SW480 (cell line): ENCODE measurements at regions not wholly inside any gene's neighbourhood (a gene's known extent, or its start where the extent isn't known, plus 50 kb on each side); places are given as distances from the start of the nearest gene placed in this dataset.

ENCODE experiments used
- DNase-seq: peaks from one replicate; pipeline ENCODE4 v3.0.0-alpha.2; 2016; ENCODE audit warnings: low spot score

DNA sequence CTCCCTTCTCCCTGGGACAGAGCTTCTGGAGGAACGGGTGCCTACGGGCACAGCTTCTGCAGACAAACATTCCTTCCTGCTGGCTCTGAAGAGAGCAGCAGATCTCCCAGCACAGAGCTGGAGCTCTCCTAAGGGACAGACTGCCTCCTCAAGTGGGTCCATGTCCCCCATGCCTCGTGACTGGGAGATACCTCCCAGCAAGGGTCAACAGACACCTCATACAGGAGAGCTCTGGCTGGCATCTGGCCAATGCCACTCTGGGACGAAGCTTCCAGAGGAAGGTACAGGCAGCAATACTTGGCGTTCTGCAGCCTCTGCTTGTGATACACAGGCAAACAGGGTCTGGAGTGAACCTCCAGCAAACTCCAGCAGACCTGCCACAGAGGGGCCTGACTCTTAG lies 227.9 kb downstream of the SPATA31D1 start:
- no peak for DNase-seq

DNA sequence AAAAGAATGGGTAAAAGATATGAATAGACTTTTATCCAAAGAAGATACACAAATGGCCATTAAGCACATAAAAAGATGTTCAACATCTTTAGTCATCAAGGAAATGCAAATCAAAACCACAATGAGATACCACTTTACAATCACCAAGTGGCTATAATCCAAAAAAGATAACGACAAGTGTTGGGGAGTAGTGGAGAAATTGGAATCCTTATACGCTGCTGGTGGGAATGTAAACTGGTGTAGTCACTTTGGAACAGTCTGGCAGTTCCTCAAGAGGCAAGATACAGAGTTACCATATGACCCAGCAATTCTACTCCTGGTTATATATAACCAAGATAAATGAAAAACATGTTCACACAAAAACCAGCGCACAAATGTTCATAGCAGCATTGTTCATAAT lies 234.9 kb downstream of the SPATA31D1 start:
- DNase-seq = no peak

DNA sequence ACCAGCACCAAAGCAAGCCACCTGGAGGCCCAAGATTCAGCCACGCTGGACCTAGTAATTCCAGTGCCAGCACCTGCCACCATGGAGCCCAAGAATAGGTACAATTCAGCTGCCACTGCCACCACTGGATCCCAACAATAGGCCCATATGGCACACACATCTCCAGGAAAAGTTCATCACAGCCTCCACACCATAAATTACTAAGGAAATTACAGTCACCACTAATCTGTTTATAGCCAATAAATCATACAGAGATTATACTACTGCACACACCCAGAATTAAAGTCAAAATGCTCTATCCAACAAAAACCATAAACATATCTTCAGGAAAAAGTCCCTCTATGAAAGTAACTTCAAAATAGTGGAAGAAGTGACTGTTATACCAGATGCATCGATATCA lies 242.8 kb downstream of the SPATA31D1 start:
- no peak for DNase-seq

DNA sequence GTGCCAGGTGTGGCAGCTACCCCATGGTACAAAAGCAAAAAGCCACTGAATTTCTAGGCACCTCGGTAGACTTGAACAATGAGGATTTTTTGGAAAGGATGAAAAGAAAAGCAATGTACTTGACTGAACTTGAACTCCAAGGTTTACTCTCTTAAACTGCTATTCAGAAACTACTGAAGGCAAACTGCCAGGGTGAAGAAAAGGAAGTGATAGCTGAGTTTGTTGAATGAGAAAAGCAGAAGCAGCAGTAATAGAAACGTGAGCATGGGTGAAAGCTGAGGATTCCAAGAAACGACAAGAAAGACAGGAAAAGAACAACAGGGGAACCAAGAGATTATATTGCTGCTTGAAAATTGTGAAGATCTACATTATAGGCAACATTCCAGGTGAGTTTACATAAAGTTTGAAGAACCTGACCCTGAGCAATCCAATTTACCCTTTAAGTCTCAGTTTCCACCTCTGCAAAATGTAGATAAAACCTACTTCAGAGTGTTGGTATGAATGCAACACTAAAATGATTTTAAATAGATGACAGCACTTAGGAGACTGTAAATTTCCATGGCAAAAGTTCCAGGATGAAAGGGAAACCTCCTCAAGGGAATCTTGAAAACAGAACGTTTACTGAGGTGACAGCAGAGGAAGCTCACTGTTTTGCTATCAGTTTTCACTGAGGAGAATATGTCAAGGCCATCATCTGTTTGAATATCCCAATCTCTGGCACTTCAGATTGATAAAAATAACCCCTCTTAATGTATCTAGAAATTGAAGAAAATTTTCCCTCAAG lies 245.8 kb downstream of the SPATA31D1 start:
- DNase-seq = no peak

DNA sequence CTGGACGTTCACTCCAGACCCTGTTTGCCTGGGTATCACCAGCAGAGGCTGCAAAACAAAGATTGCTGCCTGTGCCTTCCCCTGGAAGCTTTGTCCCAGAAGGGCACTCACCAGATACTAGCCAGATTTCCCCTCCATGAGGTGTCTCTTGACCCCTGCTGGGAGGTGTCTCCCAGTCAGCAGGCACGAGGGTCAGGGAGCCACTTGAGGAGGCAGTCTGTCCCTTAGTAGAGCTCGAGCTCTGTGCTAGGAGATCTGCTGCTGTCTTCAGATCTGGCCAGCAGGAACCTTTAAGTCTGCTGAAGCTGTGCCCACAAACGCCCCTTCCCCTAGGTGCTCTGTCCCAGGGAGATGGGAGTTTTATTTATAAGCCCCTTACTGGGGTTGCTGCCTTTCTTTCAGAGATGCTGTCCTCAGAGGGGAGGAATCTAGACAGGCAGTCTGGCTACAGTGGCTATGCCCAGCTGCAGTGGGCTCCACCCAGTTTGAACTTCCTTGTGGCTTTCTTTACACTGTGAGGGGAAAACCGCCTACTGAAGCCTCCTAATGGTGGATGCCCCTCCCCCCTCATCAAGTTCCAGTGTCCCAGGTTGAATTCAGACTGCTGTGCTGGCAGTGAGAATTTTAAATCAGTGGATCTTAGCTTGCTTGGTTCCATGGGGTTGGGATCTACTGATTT lies 253.9 kb downstream of the SPATA31D1 start:
- no peak for DNase-seq

DNA sequence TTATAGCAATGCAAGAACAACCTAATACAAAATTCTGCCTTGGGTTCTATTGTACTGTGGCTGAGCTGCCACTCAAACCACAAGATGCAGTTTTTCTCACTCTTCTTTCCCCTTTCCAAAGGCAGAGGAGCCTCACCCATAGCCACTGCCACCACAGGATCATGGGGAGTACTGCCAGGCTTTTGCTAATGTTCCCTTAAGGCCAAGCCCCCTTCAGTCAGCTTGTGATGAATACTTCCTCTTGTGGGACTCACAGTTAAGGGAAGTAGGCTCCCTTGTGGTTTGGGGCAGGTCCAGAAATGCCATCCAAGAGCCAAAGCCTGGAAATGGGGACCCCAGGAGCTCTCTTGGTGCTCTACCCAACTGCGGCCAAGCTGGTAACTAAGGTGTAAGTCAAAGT lies 258.7 kb downstream of the SPATA31D1 start:
- DNase-seq = no peak

DNA sequence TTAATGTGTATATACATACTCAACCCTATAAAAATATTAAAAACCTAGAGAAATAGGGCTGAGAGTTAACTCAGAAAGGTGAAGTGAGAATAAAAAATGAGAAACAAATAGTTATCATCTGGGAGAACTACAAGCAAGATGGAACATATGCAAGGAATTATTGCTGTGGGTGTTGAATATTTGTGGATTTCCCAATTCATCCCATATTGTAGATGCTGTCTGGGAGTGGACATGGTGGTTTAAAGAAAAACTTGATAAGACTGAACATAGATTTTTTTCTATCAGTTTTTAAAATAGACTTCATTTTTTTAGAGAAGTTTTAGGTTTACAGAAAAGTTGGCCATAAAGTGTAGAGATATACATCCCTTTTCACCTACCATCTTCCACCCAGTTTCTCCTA lies 263.5 kb downstream of the SPATA31D1 start:
- DNase-seq = no peak

DNA sequence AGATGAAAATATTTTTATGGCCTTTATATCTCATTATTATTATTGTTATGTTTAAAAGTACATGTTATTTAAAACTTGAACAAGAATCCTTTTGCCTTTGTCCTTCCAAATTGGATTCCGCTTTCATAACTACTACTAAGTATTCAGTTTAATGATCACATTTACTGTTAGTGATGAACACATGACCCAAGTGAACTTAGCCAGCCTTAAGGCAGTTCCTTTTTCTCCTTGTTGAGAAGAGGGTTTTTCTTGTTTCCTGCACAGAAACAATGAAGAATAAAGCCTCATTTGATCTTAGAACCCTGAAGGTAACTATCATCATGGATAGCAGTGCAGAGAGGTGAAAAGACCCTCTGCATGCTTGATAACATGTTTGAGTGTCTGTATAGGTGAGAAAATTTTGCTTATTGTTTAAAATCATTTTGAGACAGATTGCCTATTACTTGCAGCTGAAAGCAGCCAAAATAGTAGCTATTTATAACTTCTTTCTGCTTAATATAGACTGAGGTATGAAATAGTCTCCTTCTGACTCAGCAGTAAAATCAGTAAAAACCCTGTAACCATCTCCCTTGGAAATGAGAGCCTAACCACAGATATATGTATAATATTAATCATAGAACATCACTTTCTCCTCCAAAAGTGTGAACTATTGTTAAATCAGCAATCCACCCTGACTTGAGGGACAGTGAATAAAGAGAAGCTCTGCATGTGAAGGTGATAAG lies 266.2 kb downstream of the SPATA31D1 start:
- no peak for DNase-seq

DNA sequence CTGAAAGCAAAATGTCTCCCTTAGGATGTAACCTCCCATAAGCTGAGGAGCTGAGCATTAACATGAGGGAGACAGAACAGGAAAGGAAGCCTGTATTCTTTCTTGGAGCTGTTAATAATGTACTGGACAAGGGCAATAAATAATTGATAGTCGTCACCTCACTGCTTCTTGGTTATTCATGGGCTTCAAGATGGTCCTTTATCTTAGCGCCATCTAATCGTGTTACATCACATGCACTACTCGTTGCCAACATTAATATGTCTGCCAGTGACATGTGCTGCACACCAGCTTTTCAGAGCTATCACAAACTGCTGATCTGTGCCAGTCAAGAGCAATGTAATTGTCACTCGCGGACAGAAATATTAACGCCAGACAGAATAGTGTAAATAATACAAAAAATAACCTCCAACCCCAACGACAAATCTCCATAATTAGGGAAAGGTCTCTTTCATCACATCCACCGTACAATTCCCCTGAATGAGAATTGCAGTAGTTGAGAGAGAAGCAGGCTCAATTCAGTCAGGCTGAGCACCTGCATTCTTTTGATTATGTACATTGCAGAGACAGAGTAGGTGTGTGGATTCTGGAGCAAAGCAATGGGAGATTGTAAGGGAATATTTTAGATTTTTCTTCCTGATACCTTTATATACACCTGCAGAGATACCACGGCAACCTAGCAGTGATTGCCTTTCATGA lies 267.1 kb downstream of the SPATA31D1 start:
- no peak for DNase-seq

DNA sequence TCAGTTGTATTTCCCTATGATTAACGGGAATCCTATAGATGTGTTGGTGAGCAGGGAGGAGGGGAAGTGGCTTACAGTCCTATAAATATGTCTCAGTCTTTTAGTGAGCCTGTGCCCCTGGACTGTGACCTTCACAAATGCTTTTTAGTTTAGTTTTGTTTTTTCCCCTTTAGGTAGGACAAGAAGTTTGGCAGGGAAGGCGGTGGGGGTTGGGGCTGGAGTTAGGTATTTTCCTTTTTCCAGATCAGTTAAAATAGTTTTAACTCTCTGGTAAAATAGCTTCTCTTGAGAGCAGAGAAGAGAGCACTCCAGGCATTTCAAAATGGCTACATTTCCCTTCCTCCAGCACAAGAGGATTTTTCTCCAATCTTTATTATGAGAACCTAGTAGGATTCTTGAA lies 272.1 kb downstream of the SPATA31D1 start:
- no peak for DNase-seq

DNA sequence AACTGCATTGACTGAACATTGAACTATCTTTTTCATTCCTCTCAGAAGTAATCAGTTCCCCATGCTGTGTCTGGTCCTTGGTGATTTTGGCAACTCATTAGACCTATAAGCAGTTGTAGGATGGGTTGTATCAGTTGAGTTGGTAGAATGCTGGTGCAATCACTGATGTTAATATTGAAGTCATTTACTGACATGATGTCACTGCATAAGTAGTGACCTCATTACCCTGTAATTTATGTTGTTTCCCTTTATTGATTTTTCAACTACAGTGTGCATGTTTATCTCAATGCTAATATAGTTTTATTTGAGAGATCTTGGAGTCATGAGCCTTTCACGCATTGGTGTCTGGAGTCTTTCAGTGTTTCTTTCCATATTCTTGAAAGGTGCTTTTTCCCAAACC lies 275.0 kb downstream of the SPATA31D1 start:
- no peak for DNase-seq

DNA sequence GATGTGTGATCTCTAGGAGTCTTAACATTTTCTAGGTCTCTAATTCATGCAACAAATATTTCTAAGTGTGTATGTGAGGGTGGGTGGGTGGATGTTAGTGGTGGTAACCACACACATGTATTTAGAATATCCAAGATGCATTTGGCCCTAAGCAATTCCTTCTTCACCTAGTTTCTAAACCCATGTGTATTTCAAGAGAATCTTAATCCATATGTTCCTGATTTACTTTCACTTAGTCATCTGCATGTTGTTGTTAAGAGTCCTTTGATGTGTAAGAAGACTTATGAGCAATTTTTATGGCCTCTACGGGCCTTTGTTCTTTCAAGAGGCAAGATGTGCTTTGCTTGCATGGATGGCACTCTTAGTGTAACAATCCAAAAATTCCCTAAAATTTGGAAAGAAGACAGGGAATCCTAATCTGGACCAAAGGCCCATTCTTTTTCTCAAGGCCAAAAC lies 282.6 kb downstream of the SPATA31D1 start:
- DNase-seq = peak; percentile 8

DNA sequence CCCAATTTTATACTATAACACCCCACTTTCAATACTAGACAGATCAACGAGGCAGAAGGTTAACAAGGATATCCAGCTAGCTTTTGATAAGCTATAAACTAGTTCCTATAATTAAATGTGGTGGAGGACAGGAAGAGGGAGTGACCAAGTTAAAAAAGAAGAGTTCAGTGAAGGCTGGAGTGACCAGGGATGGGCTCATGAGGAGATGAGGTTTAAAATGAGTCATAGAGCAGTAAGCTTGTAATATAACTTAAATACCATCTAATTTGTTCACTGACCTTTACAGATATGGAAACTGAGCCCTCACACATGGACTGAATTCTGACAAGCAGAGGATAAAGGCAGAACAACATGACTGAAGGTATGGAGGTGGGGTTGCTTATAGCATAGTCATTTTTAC lies 284.5 kb downstream of the SPATA31D1 start:
- DNase-seq = no peak

DNA sequence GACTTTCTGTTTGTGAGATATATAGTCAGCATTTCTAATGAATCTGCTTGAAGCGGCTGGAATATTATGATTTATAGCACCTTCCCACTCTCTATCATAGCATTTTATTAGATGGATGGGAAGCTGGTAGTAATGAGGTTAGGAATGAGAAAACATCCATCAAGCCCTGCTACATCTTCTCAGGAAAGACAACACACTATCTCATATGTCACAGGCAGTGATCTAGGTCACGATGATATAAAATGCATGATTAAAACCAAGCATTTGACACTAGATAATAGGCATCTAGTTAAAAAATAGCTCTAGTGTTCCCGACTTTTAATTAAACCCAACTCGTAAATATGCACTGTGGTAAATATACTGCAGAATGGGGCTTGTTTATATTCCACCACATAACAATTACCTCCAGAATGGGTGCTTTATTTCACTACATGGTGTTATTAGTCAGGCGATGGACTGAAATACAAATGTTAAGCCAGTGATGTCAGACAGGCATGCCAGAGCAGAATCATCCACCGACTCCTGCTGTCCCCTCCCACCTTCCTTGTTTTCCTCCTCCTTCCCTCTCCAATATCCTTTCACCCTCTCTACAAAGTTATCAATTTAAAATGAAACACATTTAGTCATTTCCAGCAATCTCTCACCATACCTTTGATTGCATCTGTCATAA lies 286.8 kb downstream of the SPATA31D1 start:
- DNase-seq = no peak

DNA sequence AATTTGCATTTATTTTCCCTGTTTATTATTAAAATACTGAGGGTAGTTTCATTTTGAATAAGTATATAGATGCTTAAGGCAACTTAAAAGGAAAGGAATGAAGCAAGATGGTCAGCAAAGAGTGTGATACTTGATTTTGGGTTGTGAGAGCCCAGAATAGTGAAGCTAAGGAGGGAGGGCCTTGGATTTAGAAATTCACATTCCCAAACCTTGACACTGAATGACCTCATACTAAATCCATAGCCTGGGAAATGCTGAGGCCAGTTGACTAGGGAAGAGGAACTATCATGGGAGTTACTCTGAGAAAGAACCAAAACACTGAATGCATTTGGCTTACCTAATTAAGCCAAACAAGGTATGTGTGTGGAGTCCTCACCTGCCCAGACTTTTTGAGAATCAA lies 292.5 kb downstream of the SPATA31D1 start:
- DNase-seq = no peak

DNA sequence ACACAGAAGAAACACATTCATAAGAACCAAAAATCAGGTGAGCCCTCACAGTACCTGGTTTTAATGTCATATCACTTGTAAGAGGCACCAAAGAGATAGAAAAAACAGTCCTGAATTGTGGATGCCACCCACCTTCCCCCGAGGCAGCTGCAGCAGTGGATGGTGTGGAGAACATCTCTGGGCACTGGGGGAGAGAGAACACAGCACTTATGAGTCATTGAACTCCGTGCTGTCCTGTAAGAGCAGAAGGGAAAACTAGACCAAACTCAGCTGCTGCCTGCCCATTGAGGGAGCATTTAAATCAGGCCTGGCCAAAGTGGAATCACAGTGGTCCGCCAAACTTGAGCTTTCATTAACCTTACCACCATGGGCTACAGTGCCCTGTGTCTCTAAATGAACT lies 296.2 kb downstream of the SPATA31D1 start:
- no peak for DNase-seq

DNA sequence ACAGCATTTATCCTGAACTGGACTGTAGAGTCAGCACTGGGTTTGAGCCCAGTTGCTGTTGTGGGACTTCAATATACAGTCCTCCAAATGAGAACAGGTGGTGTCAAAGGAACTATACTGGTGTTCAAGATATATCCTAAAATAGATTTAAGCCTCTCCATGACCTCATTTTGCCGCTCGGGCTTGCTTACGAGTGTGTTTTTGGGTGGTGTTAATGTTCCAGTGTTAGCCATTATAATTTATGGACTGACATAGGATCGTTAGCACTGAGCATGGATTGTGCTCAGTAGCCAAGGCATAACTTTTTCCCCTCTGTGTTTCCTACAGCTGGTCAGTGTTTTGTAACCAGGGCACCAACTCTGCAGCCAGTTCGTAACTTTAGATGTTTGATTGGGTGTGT lies 306.6 kb downstream of the SPATA31D1 start:
- no peak for DNase-seq

DNA sequence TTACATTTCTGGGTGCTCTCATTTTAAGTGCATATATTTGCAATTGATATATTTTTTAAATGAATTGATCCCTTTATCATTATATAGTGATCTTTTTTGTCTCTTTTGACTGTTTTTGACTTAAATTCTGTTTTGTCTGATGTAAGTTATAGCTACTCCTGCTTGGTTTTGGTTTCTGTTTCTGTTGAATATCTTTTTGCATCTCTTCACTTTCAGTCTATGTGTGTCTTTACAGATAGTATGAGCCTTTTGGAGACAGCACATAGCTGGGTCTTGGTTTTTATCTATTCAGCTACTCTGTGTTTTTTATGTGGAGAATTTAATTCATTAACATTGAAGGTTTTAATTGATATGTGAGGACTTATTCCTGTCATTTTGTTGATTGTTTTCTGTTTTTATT lies 311.3 kb downstream of the SPATA31D1 start:
- no peak for DNase-seq

DNA sequence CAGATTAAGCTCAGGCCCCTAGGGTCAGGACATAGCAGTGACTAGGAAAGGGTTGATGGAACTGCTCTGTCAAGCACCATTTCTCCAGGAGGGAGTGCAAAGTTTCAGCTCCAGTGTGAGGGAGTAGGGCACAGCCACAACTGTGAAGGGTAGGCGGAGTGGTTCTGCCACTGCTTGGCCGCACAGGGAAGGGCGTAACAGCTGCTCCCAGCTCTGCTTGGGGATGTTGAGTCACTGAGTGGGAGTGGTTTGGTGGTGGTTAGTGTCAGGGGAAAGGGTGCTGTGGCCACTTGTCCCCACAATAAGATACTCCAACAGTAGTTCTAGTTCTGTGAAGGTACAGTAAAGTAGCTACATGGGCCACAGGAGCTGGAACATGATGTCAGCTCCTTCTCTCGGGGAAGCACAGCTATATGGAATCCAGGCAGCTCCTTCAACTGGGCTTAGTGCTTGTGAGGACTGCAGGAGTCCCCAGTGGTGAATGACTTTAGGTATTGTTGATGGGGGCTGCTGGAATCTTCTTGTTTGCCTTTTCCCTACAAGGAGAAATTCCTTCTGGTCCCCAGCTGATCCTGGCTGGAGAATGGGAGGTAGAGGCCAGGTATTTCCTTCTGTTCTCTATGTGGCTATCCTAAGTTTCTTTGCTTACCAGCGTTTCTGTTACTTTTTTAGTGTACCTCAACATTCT lies 314.5 kb downstream of the SPATA31D1 start:
- no peak for DNase-seq

DNA sequence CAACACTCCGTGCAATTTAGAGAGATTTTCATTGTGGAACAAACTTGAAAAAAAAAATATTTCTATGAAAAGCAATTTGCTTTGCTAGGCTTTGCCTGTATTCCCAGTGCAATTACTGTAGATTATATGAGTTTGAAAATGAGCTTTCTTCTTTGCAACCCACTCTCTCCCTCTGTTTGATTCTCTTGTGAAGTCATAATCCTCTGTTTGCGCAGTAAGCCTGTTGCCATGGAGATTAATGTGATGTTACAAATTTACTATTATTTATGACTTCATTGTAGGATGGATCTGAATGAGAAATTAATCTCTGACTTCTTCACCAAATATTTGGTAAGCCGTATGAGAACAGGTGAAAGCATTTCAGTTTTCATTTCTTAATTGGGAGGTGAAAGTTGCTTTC lies 320.3 kb downstream of the SPATA31D1 start:
- DNase-seq = no peak

DNA sequence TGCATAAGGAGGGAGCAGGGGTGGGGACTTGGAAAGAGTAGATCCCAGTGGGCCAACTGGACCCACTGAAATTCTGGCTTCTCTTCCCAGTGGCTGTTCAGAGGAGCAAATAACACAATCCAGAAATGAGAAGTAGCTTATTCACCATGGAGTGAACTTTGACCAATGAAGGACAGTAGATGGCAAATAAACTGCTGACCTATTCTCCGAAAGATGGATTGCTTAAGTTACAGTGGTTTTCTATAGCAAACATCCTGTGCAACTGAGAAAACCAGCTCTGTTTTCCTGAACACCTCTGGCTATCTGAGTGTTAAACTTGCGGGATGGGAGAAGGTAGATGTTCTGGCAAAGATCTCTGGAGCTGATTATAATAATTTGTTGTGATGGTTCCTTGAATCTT lies 325.1 kb downstream of the SPATA31D1 start:
- no peak for DNase-seq
